ENCODE measurements at regions not wholly inside any gene's neighbourhood (a gene's known extent, or its start where the extent isn't known, plus 50 kb on each side); places are given as distances from the start of the nearest gene placed in this dataset.

DNA sequence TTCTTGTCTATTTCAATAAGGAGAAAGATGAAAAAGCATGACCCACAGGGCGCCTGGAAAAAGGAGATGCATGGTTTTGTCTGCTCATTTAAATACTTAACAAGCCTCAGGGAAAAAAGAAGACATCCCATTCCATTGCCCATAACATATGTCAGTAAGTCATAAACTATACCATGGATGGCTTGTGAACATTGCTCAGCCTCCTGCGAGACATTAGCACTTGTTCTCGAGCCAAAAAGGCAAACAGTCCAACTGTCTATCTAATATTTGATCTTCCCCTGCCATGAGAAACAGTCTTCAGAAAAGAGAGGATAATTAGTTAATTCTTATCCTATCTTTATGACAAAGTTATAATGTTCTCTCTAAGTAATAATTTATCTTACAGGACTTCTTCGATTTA, 527.4 kb downstream of the HACE1 start:
- Histone ChIP-seq H3K36me3 (ENCODE audit: control insufficient read depth, insufficient read depth, low read length) (no peaks in the 10 kb centered on the region), H3K27ac (ENCODE audit: low read length) (no peak overlapping the region), H3K4me1 (ENCODE audit: control insufficient read depth, insufficient read depth, low read length) (no peaks in the 10 kb centered on the region), H3K4me3 (ENCODE audit: low read length) (no peak overlapping the region), H3K27me3 (ENCODE audit: control insufficient read depth, insufficient read depth, low read length) (no peaks in the 10 kb centered on the region), H3K9me3 (ENCODE audit: control insufficient read depth, insufficient read depth, low read length) (no peaks in the 10 kb centered on the region)
- no peak for DNase-seq (ENCODE audit: low read depth, low spot score)
- no CpG with 5 or more reads among the region's 4 CpGs for WGBS (ENCODE audit: insufficient coverage, insufficient read length)

DNA sequence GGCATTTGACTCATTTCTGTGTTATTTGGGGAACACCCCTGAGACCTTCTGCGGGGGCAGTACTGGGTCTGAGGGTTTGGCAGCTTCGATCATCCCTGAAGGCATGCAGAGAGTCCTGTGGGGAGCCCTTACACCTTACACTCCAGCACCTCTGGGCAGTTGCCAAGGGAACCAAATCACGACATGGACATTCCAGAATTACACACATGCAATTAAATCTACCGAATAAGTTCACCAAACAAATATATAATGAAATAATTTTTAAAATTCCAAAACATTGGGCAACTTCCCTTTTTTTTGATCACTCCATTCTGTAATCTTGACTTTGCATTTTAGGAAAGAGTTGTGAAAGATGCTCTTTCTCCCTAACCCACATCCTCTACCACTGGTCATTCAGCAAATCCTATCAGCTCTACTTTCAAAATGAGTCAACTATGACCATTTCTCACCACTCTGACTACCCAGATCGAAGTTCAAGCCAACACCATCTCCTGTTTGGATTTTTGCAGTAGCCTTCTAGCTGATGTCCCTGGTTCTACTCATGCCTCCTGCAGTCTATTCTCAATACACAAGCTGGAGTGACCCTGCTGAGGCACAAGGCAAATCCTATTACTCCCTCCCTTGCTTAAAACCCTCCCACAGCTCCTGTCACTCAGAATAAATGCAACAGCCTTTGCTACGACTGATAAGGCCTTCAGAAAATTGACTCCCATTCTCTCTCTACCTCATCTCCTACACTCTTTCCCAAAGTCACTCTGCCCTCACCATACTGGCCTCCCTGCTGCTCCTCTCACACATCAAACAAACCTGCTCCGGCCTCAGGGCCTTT, 533.3 kb downstream of the HACE1 start:
- WGBS (ENCODE audit: insufficient coverage, insufficient read length): no CpG with 5 or more reads among the region's 7 CpGs
- Histone ChIP-seq H3K36me3 (ENCODE audit: control insufficient read depth, insufficient read depth, low read length) (no peaks in the 10 kb centered on the region), H3K4me1 (ENCODE audit: control insufficient read depth, insufficient read depth, low read length) (no peaks in the 10 kb centered on the region), H3K4me3 (ENCODE audit: low read length) (no peak overlapping the region), H3K9me3 (ENCODE audit: control insufficient read depth, insufficient read depth, low read length) (no peaks in the 10 kb centered on the region), H3K27me3 (ENCODE audit: control insufficient read depth, insufficient read depth, low read length) (no peaks in the 10 kb centered on the region), H3K27ac (ENCODE audit: low read length) (no peak overlapping the region)
- no peak for DNase-seq (ENCODE audit: low read depth, low spot score)

DNA sequence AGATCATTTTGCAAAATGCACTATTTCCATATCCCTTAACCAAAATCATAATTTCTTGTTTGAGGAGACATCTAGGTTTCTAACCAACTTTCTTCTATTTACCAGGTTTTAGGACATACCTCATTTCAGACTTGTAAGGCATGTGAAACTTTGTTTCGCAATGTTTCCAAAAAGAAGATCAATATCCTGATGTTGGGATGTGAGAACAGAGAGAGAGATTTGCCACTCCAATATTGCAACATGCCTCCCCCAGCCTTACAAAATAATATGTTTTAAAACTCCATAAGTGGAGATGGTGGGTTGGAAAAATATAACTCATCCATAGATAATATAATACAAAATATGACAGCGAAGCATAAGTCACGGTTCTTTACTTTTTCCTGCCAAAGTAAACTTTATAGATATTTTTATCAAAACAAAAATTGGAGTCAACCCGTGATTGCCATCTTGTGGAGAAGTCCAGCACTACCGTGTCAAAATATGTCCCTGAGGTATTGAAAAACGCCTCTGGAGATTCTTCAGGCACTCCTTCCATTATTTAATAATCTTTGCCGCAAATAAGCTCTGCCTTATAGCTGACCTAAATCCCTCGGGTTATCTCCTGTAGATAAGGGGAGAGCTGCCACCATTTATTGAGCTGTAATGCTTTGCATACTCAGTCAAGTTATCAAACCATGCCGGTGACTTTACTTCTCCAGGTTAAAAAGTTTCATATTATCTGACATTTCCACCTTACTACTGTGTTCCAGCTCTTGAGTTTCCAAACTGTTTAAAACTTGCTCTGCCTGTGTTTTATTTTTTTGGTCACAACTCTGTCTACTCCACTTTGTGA, 534.2 kb downstream of the HACE1 start:
- Histone ChIP-seq H3K4me1 (ENCODE audit: control insufficient read depth, insufficient read depth, low read length) (no peaks in the 10 kb centered on the region), H3K4me3 (ENCODE audit: low read length) (no peak overlapping the region), H3K9me3 (ENCODE audit: control insufficient read depth, insufficient read depth, low read length) (no peaks in the 10 kb centered on the region), H3K27me3 (ENCODE audit: control insufficient read depth, insufficient read depth, low read length) (no peaks in the 10 kb centered on the region), H3K27ac (ENCODE audit: low read length) (no peak overlapping the region), H3K36me3 (ENCODE audit: control insufficient read depth, insufficient read depth, low read length) (no peaks in the 10 kb centered on the region)
- DNase-seq (ENCODE audit: low read depth, low spot score): no peak
- WGBS (ENCODE audit: insufficient coverage, insufficient read length): no CpG with 5 or more reads among the region's 9 CpGs

DNA sequence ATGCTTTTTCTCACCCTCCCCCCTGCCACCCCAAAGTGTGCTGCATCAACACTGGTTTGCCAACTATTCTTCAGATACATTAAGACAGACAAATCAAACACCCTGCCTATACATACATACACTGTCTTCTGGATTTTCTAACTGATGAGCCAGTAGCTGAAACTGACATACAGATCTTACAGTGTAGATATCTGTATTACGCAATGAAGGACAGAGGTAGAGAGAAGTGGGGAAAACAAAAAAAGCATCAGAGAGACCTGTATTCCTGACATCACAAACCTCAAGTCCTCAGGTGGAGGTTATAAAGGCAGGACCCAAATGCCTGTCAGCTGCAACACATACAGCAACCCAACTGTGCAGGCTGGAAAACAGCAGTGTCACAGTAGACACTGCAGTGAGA, 535.4 kb downstream of the HACE1 start:
- no peak overlapping the region for H3K4me3 ChIP-seq (ENCODE audit: low read length)
- H3K9me3 ChIP-seq (ENCODE audit: control insufficient read depth, insufficient read depth, low read length): no peaks in the 10 kb centered on the region
- DNase-seq (ENCODE audit: low read depth, low spot score): no peak
- no peaks in the 10 kb centered on the region for H3K36me3 ChIP-seq (ENCODE audit: control insufficient read depth, insufficient read depth, low read length)
- WGBS (ENCODE audit: insufficient coverage, insufficient read length): no CpG with 5 or more reads among the region's 1 CpG
- no peaks in the 10 kb centered on the region for H3K4me1 ChIP-seq (ENCODE audit: control insufficient read depth, insufficient read depth, low read length)
- no peak overlapping the region for H3K27ac ChIP-seq (ENCODE audit: low read length)
- H3K27me3 ChIP-seq (ENCODE audit: control insufficient read depth, insufficient read depth, low read length): no peaks in the 10 kb centered on the region; the same call in 1 of the 2 replicates

DNA sequence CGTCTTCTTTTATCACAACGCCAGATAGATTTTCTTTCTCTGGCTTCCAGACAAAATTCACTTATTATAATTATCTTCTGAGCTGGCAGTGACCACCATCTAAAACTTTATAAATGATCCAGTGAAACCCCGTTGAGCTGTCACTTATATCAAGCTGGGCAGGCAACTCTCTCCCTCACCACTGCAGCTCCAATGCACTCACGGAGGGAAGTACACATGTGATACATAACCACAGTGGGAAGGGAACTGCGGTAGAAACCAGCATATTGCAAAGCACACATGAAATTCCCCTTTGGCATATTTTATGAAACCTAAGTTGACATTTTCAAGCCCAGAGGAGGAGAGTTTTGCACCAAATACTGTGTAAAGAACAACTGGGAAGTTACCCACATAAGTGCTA, 536.9 kb downstream of the HACE1 start:
- no peak overlapping the region for H3K27ac ChIP-seq (ENCODE audit: low read length)
- H3K4me3 ChIP-seq (ENCODE audit: low read length): no peak overlapping the region
- no peaks in the 10 kb centered on the region for H3K4me1 ChIP-seq (ENCODE audit: control insufficient read depth, insufficient read depth, low read length)
- H3K27me3 ChIP-seq (ENCODE audit: control insufficient read depth, insufficient read depth, low read length): no peaks in the 10 kb centered on the region; the same call in 1 of the 2 replicates
- no CpG with 5 or more reads among the region's 5 CpGs for WGBS (ENCODE audit: insufficient coverage, insufficient read length)
- H3K9me3 ChIP-seq (ENCODE audit: control insufficient read depth, insufficient read depth, low read length): no peaks in the 10 kb centered on the region
- DNase-seq (ENCODE audit: low read depth, low spot score): no peak
- H3K36me3 ChIP-seq (ENCODE audit: control insufficient read depth, insufficient read depth, low read length): no peaks in the 10 kb centered on the region

DNA sequence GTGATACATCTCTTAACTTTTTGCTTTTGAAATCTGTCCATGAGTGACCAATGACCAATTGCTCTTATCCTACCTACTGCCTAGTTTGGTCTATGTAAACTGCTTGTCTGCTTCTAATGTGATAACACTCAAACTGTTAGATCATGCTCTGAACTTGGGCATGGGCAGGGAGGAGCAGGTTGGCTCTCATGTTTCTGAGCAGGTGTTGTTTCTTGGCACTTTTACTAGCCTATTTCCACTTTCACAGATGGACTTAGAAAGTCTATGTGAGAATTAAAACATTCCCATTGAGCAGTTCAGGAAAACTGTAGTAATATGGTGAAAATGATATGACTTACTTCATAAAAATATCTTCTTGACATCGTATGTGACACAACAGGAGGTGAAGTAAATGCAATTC, 538.4 kb downstream of the HACE1 start:
- H3K4me3 ChIP-seq (ENCODE audit: low read length): no peak overlapping the region
- WGBS (ENCODE audit: insufficient coverage, insufficient read length): no CpG with 5 or more reads among the region's 1 CpG
- no peak overlapping the region for H3K27ac ChIP-seq (ENCODE audit: low read length)

DNA sequence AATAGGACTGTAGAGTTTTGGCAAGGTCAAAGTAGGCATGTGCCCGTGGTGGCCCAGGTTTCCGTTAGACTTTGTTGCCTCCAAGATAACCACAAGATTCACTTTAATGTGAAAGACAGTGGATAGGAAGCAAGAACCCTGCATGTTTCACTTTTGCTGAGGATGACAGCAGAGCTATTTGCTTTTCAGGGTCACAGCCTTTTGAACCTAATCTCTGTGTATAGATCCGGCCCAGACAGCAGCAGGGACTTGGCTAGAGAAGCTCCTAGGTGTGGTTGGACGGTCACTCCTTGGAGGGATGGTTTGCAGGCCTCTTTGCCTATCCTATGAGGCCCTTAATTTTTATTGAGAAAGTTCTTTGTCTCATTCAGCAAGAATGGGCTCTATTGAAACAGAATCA, 538.8 kb downstream of the HACE1 start:
- Histone ChIP-seq H3K36me3 (ENCODE audit: control insufficient read depth, insufficient read depth, low read length) (no peaks in the 10 kb centered on the region), H3K27me3 (ENCODE audit: control insufficient read depth, insufficient read depth, low read length) (no peaks in the 10 kb centered on the region; the same call in 1 of the 2 replicates), H3K27ac (ENCODE audit: low read length) (no peak overlapping the region), H3K9me3 (ENCODE audit: control insufficient read depth, insufficient read depth, low read length) (no peaks in the 10 kb centered on the region), H3K4me1 (ENCODE audit: control insufficient read depth, insufficient read depth, low read length) (no peaks in the 10 kb centered on the region), H3K4me3 (ENCODE audit: low read length) (no peak overlapping the region)
- no CpG with 5 or more reads among the region's 4 CpGs for WGBS (ENCODE audit: insufficient coverage, insufficient read length)
- DNase-seq (ENCODE audit: low read depth, low spot score): no peak

More for the DNA sequence above, 538.4 kb downstream of the HACE1 start:
- Histone ChIP-seq H3K9me3 (ENCODE audit: control insufficient read depth, insufficient read depth, low read length) (no peaks in the 10 kb centered on the region), H3K27me3 (ENCODE audit: control insufficient read depth, insufficient read depth, low read length) (no peaks in the 10 kb centered on the region; the same call in 1 of the 2 replicates), H3K4me1 (ENCODE audit: control insufficient read depth, insufficient read depth, low read length) (no peaks in the 10 kb centered on the region), H3K36me3 (ENCODE audit: control insufficient read depth, insufficient read depth, low read length) (no peaks in the 10 kb centered on the region)
- no peak for DNase-seq (ENCODE audit: low read depth, low spot score)

DNA sequence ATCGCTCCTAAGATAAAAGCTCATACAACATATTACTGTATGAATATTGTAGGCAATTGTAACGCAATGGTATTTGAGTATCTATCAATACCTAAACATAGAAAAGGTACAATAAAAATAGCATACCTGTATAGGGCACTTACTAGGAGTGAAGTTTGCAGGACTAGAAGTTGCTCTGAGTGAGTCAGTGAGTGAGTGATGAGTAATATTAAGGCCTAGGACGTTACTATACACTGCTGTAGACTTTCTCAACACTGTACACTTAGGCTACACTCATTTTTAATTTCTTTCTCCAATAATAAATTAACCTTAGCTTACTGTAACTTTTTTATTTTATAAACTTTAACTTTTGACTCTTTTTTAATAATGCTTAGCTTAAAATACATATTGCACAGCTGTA, 546.9 kb downstream of the HACE1 start:
- WGBS (ENCODE audit: insufficient coverage, insufficient read length): no CpG with 5 or more reads among the region's 3 CpGs
- Histone ChIP-seq H3K27me3 (ENCODE audit: control insufficient read depth, insufficient read depth, low read length) (no peaks in the 10 kb centered on the region), H3K9me3 (ENCODE audit: control insufficient read depth, insufficient read depth, low read length) (no peaks in the 10 kb centered on the region), H3K4me1 (ENCODE audit: control insufficient read depth, insufficient read depth, low read length) (no peaks in the 10 kb centered on the region), H3K4me3 (ENCODE audit: low read length) (no peak overlapping the region), H3K36me3 (ENCODE audit: control insufficient read depth, insufficient read depth, low read length) (no peaks in the 10 kb centered on the region), H3K27ac (ENCODE audit: low read length) (no peak overlapping the region)
- no peak for DNase-seq (ENCODE audit: low read depth, low spot score)

DNA sequence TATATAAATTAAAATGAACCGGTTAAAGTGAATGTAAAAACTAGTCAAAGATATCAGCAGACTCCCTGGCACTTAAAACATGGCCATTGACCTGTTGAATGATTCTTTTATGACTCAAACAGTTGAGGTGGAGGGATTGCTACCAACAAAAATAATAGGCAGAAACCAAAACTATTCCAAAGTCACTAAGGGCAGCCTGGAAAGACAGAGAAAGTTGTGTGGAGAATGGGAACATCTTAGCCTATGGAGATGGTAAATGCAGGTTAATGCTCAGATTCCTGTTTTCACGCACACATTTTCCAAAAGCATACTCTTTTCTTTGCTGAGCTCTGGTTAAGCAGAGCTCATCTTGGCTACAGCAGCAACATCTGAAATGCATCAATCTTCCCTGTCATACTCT, 553.5 kb downstream of the HACE1 start:
- Histone ChIP-seq H3K36me3 (ENCODE audit: control insufficient read depth, insufficient read depth, low read length) (no peaks in the 10 kb centered on the region), H3K4me1 (ENCODE audit: control insufficient read depth, insufficient read depth, low read length) (no peaks in the 10 kb centered on the region; the same call in 1 of the 2 replicates), H3K27me3 (ENCODE audit: control insufficient read depth, insufficient read depth, low read length) (no peaks in the 10 kb centered on the region), H3K4me3 (ENCODE audit: low read length) (no peak overlapping the region), H3K9me3 (ENCODE audit: control insufficient read depth, insufficient read depth, low read length) (no peaks in the 10 kb centered on the region), H3K27ac (ENCODE audit: low read length) (no peak overlapping the region)
- DNase-seq (ENCODE audit: low read depth, low spot score): no peak
- no CpG with 5 or more reads among the region's 2 CpGs for WGBS (ENCODE audit: insufficient coverage, insufficient read length)

DNA sequence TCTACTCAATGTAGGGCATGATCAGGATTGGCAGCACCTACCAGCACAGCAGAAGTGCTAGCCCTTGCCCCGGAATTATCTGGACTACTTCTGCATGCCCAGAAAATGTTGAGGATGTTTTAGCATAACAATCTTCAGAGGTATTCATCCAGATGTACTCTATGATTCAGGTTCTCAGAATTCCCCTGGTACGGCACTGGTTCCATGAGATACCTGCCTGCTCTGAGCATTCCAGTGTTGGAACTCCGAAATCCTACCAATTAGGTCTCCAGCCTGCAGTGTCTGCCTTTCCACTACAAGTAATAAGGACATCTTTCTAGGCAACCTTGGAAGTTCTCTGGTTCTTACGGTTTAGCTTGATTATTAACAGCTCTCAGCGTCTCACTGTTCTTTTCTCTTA, 554.5 kb downstream of the HACE1 start:
- no peak for DNase-seq (ENCODE audit: low read depth, low spot score)
- no peak overlapping the region for H3K4me3 ChIP-seq (ENCODE audit: low read length)
- no peak overlapping the region for H3K27ac ChIP-seq (ENCODE audit: low read length)
- no CpG with 5 or more reads among the region's 5 CpGs for WGBS (ENCODE audit: insufficient coverage, insufficient read length)
- H3K36me3 ChIP-seq (ENCODE audit: control insufficient read depth, insufficient read depth, low read length): no peaks in the 10 kb centered on the region
- no peaks in the 10 kb centered on the region; the same call in 1 of the 2 replicates for H3K4me1 ChIP-seq (ENCODE audit: control insufficient read depth, insufficient read depth, low read length)
- no peaks in the 10 kb centered on the region for H3K27me3 ChIP-seq (ENCODE audit: control insufficient read depth, insufficient read depth, low read length)
- H3K9me3 ChIP-seq (ENCODE audit: control insufficient read depth, insufficient read depth, low read length): no peaks in the 10 kb centered on the region

Measured in iPS DF 6.9 (cell line).